BLaER1 treated with 17β-estradiol and CSF1 and Interleukin-3, amounts not matched to agents 10 nM and 100 nM (cell line): ENCODE measurements at regions not wholly inside any gene's neighbourhood (a gene's known extent, or its start where the extent isn't known, plus 50 kb on each side); places are given as distances from the start of the nearest gene placed in this dataset.
"Not testable (repeated sequence)": the region's sequence is repeated elsewhere in the genome, so short reads cannot be mapped to it uniquely, and the experiment has no call there.

ENCODE experiments used
- H3K27ac ChIP-seq, 11 experiments: shearing (Covaris generic); formaldehyde crosslinking; 2 replicates each; pipeline ENCODE4 v1.8.1; 2022
- H3K27me3 ChIP-seq, 11 experiments: shearing (Covaris generic); formaldehyde crosslinking; 2 replicates each; pipeline ENCODE4 v1.8.1; 2022
- H3K36me3 ChIP-seq, 11 experiments: shearing (Covaris generic); formaldehyde crosslinking; 2 replicates each; pipeline ENCODE4 v1.8.1; 2022
- H3K4me1 ChIP-seq, 10 experiments: shearing (Covaris generic); formaldehyde crosslinking; 2 replicates each; pipeline ENCODE4 v1.8.1; 2022
- H3K4me2 ChIP-seq, 11 experiments: shearing (Covaris generic); formaldehyde crosslinking; 2 replicates each; pipeline ENCODE4 v1.8.1; 2022
- H3K4me3 ChIP-seq, 10 experiments: shearing (Covaris generic); formaldehyde crosslinking; 2 replicates each; pipeline ENCODE4 v1.8.1; 2022
- H3K9ac ChIP-seq, 11 experiments: shearing (Covaris generic); formaldehyde crosslinking; 2 replicates each; pipeline ENCODE4 v1.8.1; 2022
- H3K9me3 ChIP-seq, 11 experiments: shearing (Covaris generic); formaldehyde crosslinking; replicated peaks in 1 of 11; 2 replicates each; pipeline ENCODE4 v1.8.1; 2022
- H4K20me1 ChIP-seq, 11 experiments: shearing (Covaris generic); formaldehyde crosslinking; 2 replicates each; pipeline ENCODE4 v1.8.1; 2022
- Cebpa-rat ChIP-seq, 11 experiments: shearing (Covaris generic); IDR thresholded peaks; 2 replicates each; pipeline ENCODE4 v1.8.1; 2022

GRCh38 chr15:31439328-31439727 lies 112.7 kb downstream of the KLF13 start:
- Histone ChIP-seq H3K9me3 (no peaks in the 10 kb centered on the region), H3K27ac (peak overlapping the region in 3 of 11 experiments; percentile 96 to 97 (median 96); a peak in 5 of 22 replicates), H3K9ac (peak overlapping the region in 1 of 11 experiments; percentile 14; a peak in 2 of 22 replicates), H4K20me1 (no peaks in the 10 kb centered on the region), H3K27me3 (peaks cover 0 to 4% (median 0%) of the 10 kb centered on the region in 11 experiments; a peak in 3 of 22 replicates), H3K4me3 (no peak overlapping the region), H3K36me3 (no peaks in the 10 kb centered on the region), H3K4me1 (peaks cover 62 to 93% (median 87%) of the 10 kb centered on the region in 10 experiments), H3K4me2 (peak overlapping the region in 5 of 11 experiments; percentile 12 to 98 (median 95); a peak in 9 of 22 replicates)
- TF ChIP-seq Cebpa-rat (IDR thresholded peaks at IDR 0.05): no peak

DNA sequence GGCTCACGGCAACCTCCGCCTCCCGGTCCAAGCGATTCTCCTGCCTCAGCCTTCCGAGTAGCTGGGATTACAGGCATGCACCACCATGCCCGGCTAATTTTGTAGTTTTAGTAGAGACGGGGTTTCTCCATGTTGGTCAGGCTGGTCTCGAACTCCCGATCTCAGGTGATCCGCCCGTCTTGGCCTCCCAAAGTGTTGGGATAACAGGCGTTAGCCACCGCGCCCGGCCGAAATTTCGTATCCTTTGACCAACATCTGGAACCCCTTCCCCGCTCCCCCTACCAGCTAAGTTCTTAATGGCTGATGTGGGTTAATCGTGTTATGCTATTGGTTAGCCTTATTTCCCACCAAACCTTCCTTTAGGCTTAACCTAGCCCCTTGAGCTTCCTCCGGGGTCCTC lies 113.6 kb downstream of the KLF13 start:
- peaks cover 58 to 94% (median 90%) of the 10 kb centered on the region in 10 experiments for H3K4me1 ChIP-seq
- not testable (repeated sequence) for H3K36me3 ChIP-seq, H3K27me3 ChIP-seq, H3K9me3 ChIP-seq, H4K20me1 ChIP-seq, H3K9ac ChIP-seq, H3K4me3 ChIP-seq
- peak overlapping the region in 10 of 11 experiments; percentile 37 to 84 (median 68); a peak in 17 of 22 replicates for H3K4me2 ChIP-seq
- H3K27ac ChIP-seq: peak overlapping the region in 4 of 11 experiments; percentile 14 to 60 (median 42); a peak in 5 of 22 replicates

DNA sequence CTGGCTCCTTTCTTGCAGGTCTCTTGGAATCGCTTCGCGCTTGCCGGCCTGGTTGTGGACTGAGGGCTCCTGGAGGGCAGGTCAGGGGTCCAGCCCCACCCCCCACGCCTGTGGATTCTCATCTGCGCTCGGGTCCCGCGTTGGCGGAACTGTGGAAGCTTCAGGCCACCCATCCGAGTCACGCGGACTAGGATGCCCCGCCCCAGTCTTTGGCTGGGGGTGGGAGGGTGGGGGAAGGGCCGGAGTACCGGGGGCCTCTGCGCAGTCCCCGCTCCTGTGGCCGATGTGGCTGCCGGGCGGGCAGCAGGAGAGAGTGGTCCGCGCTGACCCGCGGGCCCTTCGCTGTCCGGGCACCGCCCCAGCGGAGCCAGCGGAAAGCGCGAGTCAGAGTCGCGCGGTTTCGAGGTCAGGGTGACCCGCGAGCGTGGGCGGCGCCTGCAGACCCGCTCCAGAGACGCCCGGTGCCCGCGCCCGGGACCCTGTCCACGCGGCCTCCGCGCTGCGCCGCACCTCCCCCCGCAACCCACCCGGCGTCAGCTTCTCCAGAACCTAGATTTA lies 114.2 kb downstream of the KLF13 start:
- H3K9ac ChIP-seq: peak overlapping the region in 3 of 11 experiments; percentile 41 to 55 (median 50); a peak in 3 of 22 replicates
- peak overlapping the region in 7 of 11 experiments; percentile 15 to 84 (median 38); a peak in 9 of 22 replicates for H3K27ac ChIP-seq
- peak overlapping the region in 3 of 10 experiments; percentile 31 to 55 (median 32); a peak in 5 of 20 replicates for H3K4me3 ChIP-seq
- no peak for TF ChIP-seq Cebpa-rat (IDR thresholded peaks at IDR 0.05)
- H3K9me3 ChIP-seq: no peaks in the 10 kb centered on the region
- H3K4me2 ChIP-seq: peak overlapping the region; percentile 55 to 84 (median 68); a peak in 20 of 22 replicates
- H4K20me1 ChIP-seq: no peaks in the 10 kb centered on the region
- H3K27me3 ChIP-seq: peaks cover 0 to 4% (median 0%) of the 10 kb centered on the region in 11 experiments; a peak in 3 of 22 replicates
- peaks cover 55 to 92% (median 86%) of the 10 kb centered on the region in 10 experiments for H3K4me1 ChIP-seq
- no peaks in the 10 kb centered on the region for H3K36me3 ChIP-seq

DNA sequence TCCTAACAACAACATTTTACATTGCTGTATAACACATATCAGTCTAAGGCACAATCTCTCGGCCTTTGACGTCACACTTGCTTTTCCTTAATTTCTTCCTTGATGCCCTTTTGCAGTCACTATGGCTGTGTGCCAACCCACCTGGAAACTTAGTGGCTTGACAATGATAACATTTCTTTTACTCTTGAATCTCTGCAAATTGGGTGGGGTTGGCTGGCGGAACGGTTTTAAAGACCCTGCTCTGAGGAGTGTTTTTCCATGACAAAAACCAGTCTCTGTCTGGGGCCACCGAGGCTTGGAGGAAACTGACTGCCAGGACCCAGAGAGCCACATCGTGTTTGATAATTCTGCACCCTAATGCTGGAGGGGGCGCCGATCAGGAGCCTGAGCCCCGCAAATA lies 115.6 kb downstream of the KLF13 start:
- no peak for TF ChIP-seq Cebpa-rat (IDR thresholded peaks at IDR 0.05)
- H3K27ac ChIP-seq: peak overlapping the region in 7 of 11 experiments; percentile 69 to 84 (median 80); a peak in 10 of 22 replicates
- no peak overlapping the region for H3K4me3 ChIP-seq
- peak overlapping the region in 2 of 11 experiments; percentile 28 to 31; a peak in 2 of 22 replicates for H3K9ac ChIP-seq
- H3K27me3 ChIP-seq: peaks cover 0 to 4% (median 0%) of the 10 kb centered on the region in 11 experiments; a peak in 3 of 22 replicates
- no peaks in the 10 kb centered on the region for H3K9me3 ChIP-seq
- H3K4me1 ChIP-seq: peaks cover 41 to 78% (median 72%) of the 10 kb centered on the region in 10 experiments
- no peaks in the 10 kb centered on the region for H4K20me1 ChIP-seq
- peak overlapping the region in 10 of 11 experiments; percentile 12 to 75 (median 60); a peak in 14 of 22 replicates for H3K4me2 ChIP-seq
- no peaks in the 10 kb centered on the region for H3K36me3 ChIP-seq

DNA sequence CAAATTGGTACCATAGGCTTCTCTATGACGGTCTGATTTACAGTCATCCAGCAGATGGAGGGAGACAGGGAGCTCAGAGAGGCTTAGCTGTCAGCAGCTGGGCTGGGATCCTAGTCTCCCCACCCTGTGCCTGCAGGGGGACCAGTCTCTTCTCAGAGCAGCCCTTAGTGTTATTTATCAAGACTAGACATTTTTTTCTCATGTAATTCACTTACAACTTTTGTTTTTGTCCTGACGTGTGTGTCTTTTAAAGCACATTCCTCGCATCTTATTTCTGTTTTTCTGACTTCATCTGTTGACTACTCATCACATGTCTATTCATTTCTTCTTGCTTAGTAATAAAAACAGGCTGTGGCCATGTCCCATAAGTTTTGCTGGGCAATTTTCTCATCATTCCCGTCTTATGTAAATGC lies 116.1 kb downstream of the KLF13 start:
- Histone ChIP-seq H3K27me3 (peaks cover 0 to 4% (median 0%) of the 10 kb centered on the region in 11 experiments; a peak in 3 of 22 replicates), H3K36me3 (no peaks in the 10 kb centered on the region), H3K9ac (peak overlapping the region in 3 of 11 experiments; percentile 28 to 35 (median 31); a peak in 3 of 22 replicates), H4K20me1 (no peaks in the 10 kb centered on the region), H3K4me2 (peak overlapping the region in 10 of 11 experiments; percentile 12 to 75 (median 58); a peak in 16 of 22 replicates), H3K27ac (peak overlapping the region in 10 of 11 experiments; percentile 56 to 84 (median 78); a peak in 19 of 22 replicates), H3K9me3 (no peaks in the 10 kb centered on the region), H3K4me1 (peaks cover 36 to 74% (median 67%) of the 10 kb centered on the region in 10 experiments), H3K4me3 (no peak overlapping the region)
- TF ChIP-seq Cebpa-rat (IDR thresholded peaks at IDR 0.05): no peak

DNA sequence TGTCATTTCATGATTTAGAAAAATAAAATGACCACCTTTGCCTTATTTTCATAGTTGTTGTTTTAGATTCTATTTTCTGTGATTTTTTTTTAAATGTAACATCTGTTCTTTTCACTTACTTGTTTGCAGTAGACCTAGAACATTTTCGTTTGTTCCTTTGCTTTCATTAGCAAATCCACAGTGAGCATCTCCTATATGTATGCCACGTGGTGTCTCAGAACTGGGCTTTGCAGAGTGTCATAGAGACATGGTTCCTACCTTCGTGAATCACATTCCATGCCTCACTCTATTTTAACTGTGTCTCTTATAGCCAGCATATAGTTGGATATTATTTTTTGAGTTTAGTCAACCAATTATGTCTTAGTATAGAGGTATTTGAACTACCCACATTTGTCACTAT lies 118.2 kb downstream of the KLF13 start:
- Histone ChIP-seq H3K27ac (peak overlapping the region in 8 of 11 experiments; percentile 69 to 84 (median 80); a peak in 13 of 22 replicates), H3K9ac (no peak overlapping the region)

DNA sequence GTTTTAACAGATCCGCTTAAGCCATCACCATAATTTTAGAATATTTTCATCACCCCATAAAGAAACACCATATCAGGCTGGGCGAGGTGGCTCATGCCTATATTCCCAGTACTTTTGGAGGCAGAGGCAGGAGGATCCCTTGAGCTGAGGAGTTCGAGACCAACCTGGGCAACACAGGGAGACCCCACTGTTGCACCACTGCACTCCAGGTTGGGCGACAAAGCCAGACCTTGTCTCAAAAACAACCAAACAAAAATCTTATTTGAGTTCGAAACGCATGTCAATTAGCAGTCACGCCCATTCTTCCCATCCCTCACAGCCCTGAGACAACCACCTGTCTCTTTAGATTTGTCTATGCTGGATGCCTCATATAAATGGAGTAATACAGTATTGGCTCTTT lies 119.9 kb downstream of the KLF13 start:
- Histone ChIP-seq H3K9ac (no peak overlapping the region), H3K9me3 (peaks cover 0 to 15% (median 8%) of the 10 kb centered on the region in 11 experiments; a peak in 9 of 22 replicates), H3K27ac (no peak overlapping the region), H3K36me3 (no peaks in the 10 kb centered on the region), H3K4me3 (no peak overlapping the region), H4K20me1 (no peaks in the 10 kb centered on the region), H3K4me2 (no peak overlapping the region), H3K27me3 (no peaks in the 10 kb centered on the region), H3K4me1 (peaks cover 15 to 46% (median 37%) of the 10 kb centered on the region in 10 experiments)
- TF ChIP-seq Cebpa-rat (IDR thresholded peaks at IDR 0.05): no peak

More for the DNA sequence above, 118.2 kb downstream of the KLF13 start:
- Histone ChIP-seq H3K9me3 (peaks cover 0 to 4% (median 0%) of the 10 kb centered on the region in 11 experiments; a peak in 3 of 22 replicates), H3K4me3 (no peak overlapping the region), H3K27me3 (peaks cover 0 to 4% (median 0%) of the 10 kb centered on the region in 11 experiments; a peak in 3 of 22 replicates), H4K20me1 (no peaks in the 10 kb centered on the region), H3K4me1 (peaks cover 15 to 58% (median 50%) of the 10 kb centered on the region in 10 experiments), H3K4me2 (peak overlapping the region in 6 of 11 experiments; percentile 58 to 76 (median 68); a peak in 7 of 22 replicates), H3K36me3 (no peaks in the 10 kb centered on the region)
- no peak for TF ChIP-seq Cebpa-rat (IDR thresholded peaks at IDR 0.05)

DNA sequence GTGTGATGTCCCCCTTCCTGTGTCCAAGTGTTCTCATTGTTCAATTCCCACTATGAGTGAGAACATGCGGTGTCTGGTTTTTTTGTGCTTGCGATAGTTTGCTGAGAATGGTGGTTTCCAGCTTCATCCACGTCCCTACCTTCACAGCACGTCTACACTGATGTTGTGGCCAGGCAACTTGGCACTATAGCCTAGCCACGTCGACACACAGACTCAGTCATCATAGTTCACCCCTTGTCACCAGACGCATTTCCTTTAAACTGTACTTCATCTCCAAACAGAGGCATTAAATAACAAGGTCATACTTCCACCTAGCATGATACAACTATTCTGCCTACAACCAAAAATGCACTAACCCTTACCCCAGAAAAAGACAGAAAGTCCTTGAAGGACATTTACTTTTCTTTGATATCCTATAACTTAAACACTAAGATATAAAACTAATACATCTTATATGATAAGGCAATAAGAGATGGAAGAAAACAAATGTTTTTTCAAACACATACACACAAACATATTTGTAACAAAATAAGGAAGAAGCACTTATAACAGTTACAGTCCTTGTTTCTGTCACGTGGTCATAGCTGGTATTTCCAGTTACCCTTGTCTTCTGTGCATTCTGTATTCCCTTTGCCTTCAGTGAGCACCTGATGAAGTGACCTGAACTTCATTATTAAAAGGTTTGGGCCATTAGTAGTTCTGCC lies 121.4 kb downstream of the KLF13 start:
- no peak overlapping the region for H3K9ac ChIP-seq
- no peaks in the 10 kb centered on the region for H3K36me3 ChIP-seq
- TF ChIP-seq Cebpa-rat (IDR thresholded peaks at IDR 0.05): no peak
- peaks cover 22 to 31% (median 28%) of the 10 kb centered on the region in 10 experiments for H3K4me1 ChIP-seq
- H4K20me1 ChIP-seq: no peaks in the 10 kb centered on the region
- H3K27me3 ChIP-seq: no peaks in the 10 kb centered on the region
- H3K27ac ChIP-seq: no peak overlapping the region
- H3K9me3 ChIP-seq: peaks cover 0 to 23% (median 10%) of the 10 kb centered on the region in 11 experiments; a peak in 14 of 22 replicates
- H3K4me3 ChIP-seq: no peak overlapping the region
- H3K4me2 ChIP-seq: no peak overlapping the region

GRCh38 chr15:31448635-31448979 lies 122.0 kb downstream of the KLF13 start:
- peaks cover 0 to 28% (median 12%) of the 10 kb centered on the region in 11 experiments; a peak in 20 of 22 replicates for H3K9me3 ChIP-seq
- H3K4me3 ChIP-seq: no peak overlapping the region
- peaks cover 21 to 30% (median 26%) of the 10 kb centered on the region in 10 experiments for H3K4me1 ChIP-seq
- peak overlapping the region in 1 of 11 experiments; percentile 22; a peak in 1 of 22 replicates for H3K4me2 ChIP-seq
- H3K27ac ChIP-seq: no peak overlapping the region
- H4K20me1 ChIP-seq: no peaks in the 10 kb centered on the region
- H3K27me3 ChIP-seq: no peaks in the 10 kb centered on the region
- no peak overlapping the region for H3K9ac ChIP-seq
- TF ChIP-seq Cebpa-rat (IDR thresholded peaks at IDR 0.05): no peak
- no peaks in the 10 kb centered on the region for H3K36me3 ChIP-seq
